Gastrocnemius medialis (tissue), 4 donors: ENCODE measurements at regions not wholly inside any gene's neighbourhood (a gene's known extent, or its start where the extent isn't known, plus 50 kb on each side); places are given as distances from the start of the nearest gene placed in this dataset.

Source experiments
- ATAC-seq, 2 donors: fragments of 150-250 bp; one replicate each; pipeline ENCODE4 v1.9.1; 2016
- DNase-seq, 2 donors: peaks; one replicate each; pipeline ENCODE4 v3.0.0-alpha.2; 2019
- H3K27ac ChIP-seq, 4 donors: fragments of 200-600 bp; sonication (generic); 1 replicate in 1 of 4; 2 replicates in 3 of 4; pipeline ENCODE4 v1.5.1; 2016 to 2018; ENCODE audit warnings: mild to moderate bottlenecking in 2 of 4, moderate library complexity in 1 of 4
- H3K27me3 ChIP-seq, 3 donors: fragments of 200-600 bp; sonication (generic) in 2 of 3; 1 replicate in 1 of 3; 2 replicates in 2 of 3; pipeline versions ENCODE4 v1.5.1 to v1.6.0; 2016 to 2019; ENCODE audit warnings: mild to moderate bottlenecking in 1 of 3, moderate library complexity in 1 of 3
- H3K36me3 ChIP-seq, 2 donors: fragments of 200-600 bp; sonication (generic) in 1 of 2; one replicate each; pipeline ENCODE4 v1.5.1; 2017 to 2018
- H3K4me1 ChIP-seq, 2 donors: fragments of 200-600 bp; sonication (generic) in 1 of 2; one replicate each; pipeline ENCODE4 v1.5.1; 2016 to 2017; ENCODE audit warnings: mild to moderate bottlenecking in 2 of 2
- H3K4me3 ChIP-seq, 4 donors: fragments of 200-600 bp; sonication (generic) in 3 of 4; 1 replicate in 1 of 4; 2 replicates in 3 of 4; pipeline ENCODE4 v1.5.1; 2016 to 2019; ENCODE audit warnings: mild to moderate bottlenecking in 2 of 4
- H3K9me3 ChIP-seq, 3 donors: fragments of 200-600 bp; sonication (generic) in 2 of 3; 1 replicate in 1 of 3; 2 replicates in 2 of 3; pipeline ENCODE4 v1.5.1; 2016 to 2019
- CTCF ChIP-seq, 5 experiments: fragments of 450-650 bp in 3 of 5; fragments of 200-600 bp in 2 of 5; sonication (generic) in 2 of 5; IDR thresholded peaks in 4 of 5; conservative IDR thresholded peaks in 1 of 5; 1 replicate in 4 of 5; 2 replicates in 1 of 5; pipeline ENCODE4 v1.5.1; 2016 to 2019; ENCODE audit warnings: antibody characterized with exemption in 5 of 5, mild to moderate bottlenecking in 3 of 5, moderate library complexity in 3 of 5
- POLR2A ChIP-seq, 2 donors: fragments of 450-650 bp; IDR thresholded peaks; one replicate each; pipeline ENCODE4 v1.6.1; 2017; ENCODE audit warnings: antibody characterized with exemption in 2 of 2, mild to moderate bottlenecking in 2 of 2, moderate library complexity in 2 of 2
- in situ Hi-C, 4 donors: fragments of 200-750 bp; cut with MboI; loops; one replicate each; pipeline versions ENCODE4 v1.15.0 to v1.8.0; 2017; ENCODE audit warnings: low sequenced_read_pairs in 4 of 4
- intact Hi-C: fragments of 100-400 bp; cut with DNase I; formaldehyde crosslinking; loops from one replicate; pipeline ENCODE4 v1.15.1; 2023; ENCODE audit warnings: low total_unique reads

DNA sequence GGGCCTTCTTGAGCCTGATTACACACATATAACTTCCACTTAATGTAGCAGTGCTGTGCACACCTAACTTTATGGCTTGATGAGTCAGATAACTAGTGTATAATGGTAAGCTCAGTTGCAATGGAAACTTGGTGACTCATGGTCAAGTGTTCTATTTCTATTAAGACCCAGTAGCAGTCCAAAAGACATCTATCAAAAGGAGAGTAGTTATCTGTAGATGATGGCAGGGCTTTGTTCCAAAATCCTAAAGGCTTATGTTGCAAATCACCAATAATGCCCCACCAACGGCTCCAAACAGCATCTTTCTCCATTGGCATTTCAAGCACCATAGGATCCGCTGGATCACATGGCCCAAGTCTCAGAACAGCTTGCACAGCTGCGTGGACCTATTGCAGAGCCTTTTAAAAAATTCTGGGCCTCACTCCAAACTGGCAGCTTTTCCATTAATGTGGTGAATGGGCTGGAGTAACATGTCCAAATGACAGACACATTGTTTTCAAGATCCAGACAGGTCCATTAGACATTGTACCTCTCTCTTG is 566.8 kb upstream of the USP24 start:
- Histone ChIP-seq H3K9me3 (no peaks in the 10 kb centered on the region), H3K4me1 (peaks cover 0 to 4% of the 10 kb centered on the region in 2 donors), H3K27ac (no peak overlapping the region), H3K4me3 (no peak overlapping the region), H3K27me3 (no peaks in the 10 kb centered on the region), H3K36me3 (no peaks in the 10 kb centered on the region)
- TF ChIP-seq CTCF (IDR thresholded peaks at IDR 0.05 in 4 of 5, conservative IDR thresholded peaks at IDR 0.05 in 1 of 5) (no peak), POLR2A (IDR thresholded peaks at IDR 0.05) (no peak)
- peak; percentile 14 to 47 for DNase-seq
- peak; percentile 62 to 71 for ATAC-seq
- in situ Hi-C loops (no loop called here), intact Hi-C loops (no loop called here)

DNA sequence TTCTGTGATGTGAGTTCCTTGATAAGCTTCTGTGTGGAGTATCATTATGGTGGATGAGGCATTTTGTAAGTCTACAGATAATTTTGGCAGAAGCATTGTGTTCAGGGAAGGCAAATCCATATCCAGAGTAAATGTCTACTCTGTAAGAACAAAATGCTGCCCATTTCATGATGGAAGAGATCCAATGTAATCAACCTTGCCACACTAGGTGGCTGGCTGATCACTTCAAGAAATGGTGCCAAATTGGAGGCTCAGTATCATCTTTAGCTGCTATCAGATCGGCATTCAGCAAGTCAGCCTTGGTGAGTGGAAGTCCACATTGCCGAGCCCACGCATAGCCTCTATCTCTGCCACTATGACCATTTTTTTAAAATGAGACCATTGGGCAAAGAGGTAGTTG is 565.8 kb upstream of the USP24 start:
- in situ Hi-C loops (no loop called here), intact Hi-C loops (no loop called here)
- no peaks in the 10 kb centered on the region for H3K36me3 ChIP-seq
- no peak for TF ChIP-seq POLR2A (IDR thresholded peaks at IDR 0.05)
- TF ChIP-seq CTCF (IDR thresholded peaks at IDR 0.05 in 4 of 5, conservative IDR thresholded peaks at IDR 0.05 in 1 of 5), result no peak
- H3K9me3 ChIP-seq, result no peaks in the 10 kb centered on the region
- DNase-seq (no peak), ATAC-seq (no peak)
- H3K27me3 ChIP-seq, result no peaks in the 10 kb centered on the region
- no peak overlapping the region for H3K4me3 ChIP-seq
- no peak overlapping the region for H3K27ac ChIP-seq
- peaks cover 0 to 4% of the 10 kb centered on the region in 2 donors for H3K4me1 ChIP-seq

- ATAC-seq, result no peak
- H3K36me3 ChIP-seq, result no peaks in the 10 kb centered on the region
- TF ChIP-seq POLR2A (IDR thresholded peaks at IDR 0.05) (no peak), CTCF (IDR thresholded peaks at IDR 0.05 in 4 of 5, conservative IDR thresholded peaks at IDR 0.05 in 1 of 5) (no peak)
- no peaks in the 10 kb centered on the region for H3K27me3 ChIP-seq
- in situ Hi-C loops (no loop called here), intact Hi-C loops (no loop called here)
- no peak overlapping the region for H3K27ac ChIP-seq
- H3K9me3 ChIP-seq, result no peaks in the 10 kb centered on the region
- H3K4me1 ChIP-seq, result peaks cover 0 to 4% of the 10 kb centered on the region in 2 donors
- no peak for DNase-seq
- no peak overlapping the region for H3K4me3 ChIP-seq
These were observed 562.4 kb upstream of the USP24 start for GRCh38 chr1:55777545-55777944.

GRCh38 chr1:55775007-55775406 is 559.8 kb upstream of the USP24 start:
- Histone ChIP-seq H3K36me3 (no peaks in the 10 kb centered on the region), H3K27me3 (no peaks in the 10 kb centered on the region), H3K4me1 (no peaks in the 10 kb centered on the region), H3K4me3 (no peak overlapping the region), H3K9me3 (no peaks in the 10 kb centered on the region), H3K27ac (no peak overlapping the region)
- intact Hi-C loops (no loop called here), in situ Hi-C loops (no loop called here)
- no peak for ATAC-seq
- TF ChIP-seq POLR2A (IDR thresholded peaks at IDR 0.05), result no peak
- DNase-seq, result no peak

DNA sequence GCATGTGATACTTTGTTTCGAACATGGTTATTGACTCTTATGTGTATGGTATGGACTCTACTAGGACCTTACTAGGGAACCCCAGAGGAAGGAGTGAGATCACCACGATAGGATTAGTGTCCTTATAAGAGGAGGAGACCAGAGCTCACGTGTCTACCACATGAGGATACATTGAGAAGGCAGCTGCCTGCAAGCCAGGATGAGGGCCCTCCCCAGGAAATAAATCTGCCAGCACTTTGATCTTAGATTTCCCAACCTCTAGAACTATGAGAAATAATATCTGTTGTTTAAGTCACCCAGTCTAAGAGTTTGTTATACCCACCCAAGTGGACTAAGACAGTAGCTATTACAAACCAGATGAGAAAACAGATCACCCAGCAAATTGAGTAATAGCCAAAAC is 559.3 kb upstream of the USP24 start:
- no peak for TF ChIP-seq CTCF (IDR thresholded peaks at IDR 0.05 in 4 of 5, conservative IDR thresholded peaks at IDR 0.05 in 1 of 5)
- TF ChIP-seq POLR2A (IDR thresholded peaks at IDR 0.05), result no peak
- no peak overlapping the region for H3K4me3 ChIP-seq
- no peaks in the 10 kb centered on the region for H3K27me3 ChIP-seq
- H3K9me3 ChIP-seq, result no peaks in the 10 kb centered on the region
- no peaks in the 10 kb centered on the region for H3K4me1 ChIP-seq
- in situ Hi-C loops (no loop called here), intact Hi-C loops (no loop called here)
- no peak overlapping the region for H3K27ac ChIP-seq
- no peaks in the 10 kb centered on the region for H3K36me3 ChIP-seq
- DNase-seq (no peak), ATAC-seq (no peak)
